ENCODE measurements at regions not wholly inside any gene's neighbourhood (a gene's known extent, or its start where the extent isn't known, plus 50 kb on each side); places are given as distances from the start of the nearest gene placed in this dataset.

DNA sequence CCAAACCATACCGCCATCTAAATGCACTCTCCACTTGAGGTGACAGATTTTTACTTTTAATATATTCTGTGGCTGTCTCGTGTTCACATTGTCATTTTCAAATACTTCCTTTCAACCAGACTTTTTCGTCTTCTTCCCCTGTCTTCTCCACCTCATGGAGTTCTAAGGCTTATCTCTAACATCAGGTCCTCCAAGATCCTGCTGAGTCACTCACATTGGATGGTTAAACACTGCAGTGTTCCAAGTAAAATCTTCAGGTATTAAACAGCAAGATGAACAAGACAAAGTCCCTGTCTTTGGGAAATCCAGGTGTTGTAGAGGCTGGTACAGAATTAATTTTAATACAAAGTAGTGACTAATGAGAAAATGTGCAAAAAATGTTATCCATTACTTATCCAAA is 330.2 kb upstream of the KIF2B start:
- TF ChIP-seq EZH2 (IDR thresholded peaks at IDR 0.05) (no peak), POLR2A (IDR thresholded peaks at IDR 0.05; ENCODE audit: borderline replicate concordance, extremely low read depth, insufficient read depth, insufficient read length) (no peak), CEBPB (IDR thresholded peaks at IDR 0.05; ENCODE audit: low read depth) (no peak), ZNF274 (IDR thresholded peaks at IDR 0.05; ENCODE audit: low read depth, low read length) (no peak), EZH2phosphoT487 (IDR thresholded peaks at IDR 0.05; ENCODE audit: borderline replicate concordance) (no peak)
- CTCF ChIA-PET: no interaction called here
- peaks cover 19 to 40% of the 10 kb centered on the region in 2 experiments; a peak in 2 of 4 replicates for H3K9me3 ChIP-seq (ENCODE audit: control insufficient read depth in 1 of 2, insufficient read depth in 1 of 2, low read depth in 1 of 2, low read length in 2 of 2)

GRCh38 chr17:53490447-53490968 is 332.2 kb upstream of the KIF2B start:
- H3K36me3 ChIP-seq (ENCODE audit: control insufficient read depth in 1 of 2, insufficient read depth in 2 of 2, low read length in 2 of 2): no peaks in the 10 kb centered on the region
- RAD21 ChIA-PET (ENCODE audit: low non-redundant PET in 1 of 2, low total read pairs in 2 of 2, uncharacterized antibody in 2 of 2, unreplicated experiment in 2 of 2): no interaction called here
- no peak overlapping the region for H3K9ac ChIP-seq (ENCODE audit: low read length)
- POLR2A ChIA-PET: no interaction called here
- H3K9me2 ChIP-seq (ENCODE audit: insufficient read depth): no peaks in the 10 kb centered on the region
- peaks cover 22 to 43% of the 10 kb centered on the region in 2 experiments; a peak in 3 of 4 replicates for H3K9me3 ChIP-seq (ENCODE audit: control insufficient read depth in 1 of 2, insufficient read depth in 1 of 2, low read depth in 1 of 2, low read length in 2 of 2)
- H3K4me1 ChIP-seq (ENCODE audit: control insufficient read depth in 1 of 2, insufficient read depth in 2 of 2, low read length in 2 of 2): no peaks in the 10 kb centered on the region
- H4K20me1 ChIP-seq (ENCODE audit: insufficient read depth): no peaks in the 10 kb centered on the region
- CTCF ChIA-PET: no interaction called here
- H2AFZ ChIP-seq (ENCODE audit: low read depth, low read length, poor library complexity, severe bottlenecking): no peak overlapping the region
- no peak overlapping the region for H3K4me2 ChIP-seq (ENCODE audit: low read length)
- intact Hi-C loops (cut with micrococcal nuclease): no loop called here
- DNase-seq (ENCODE audit: low read depth, low spot score) (no peak), ATAC-seq (no peak)
- no peak overlapping the region for H3K4me3 ChIP-seq (replicated peaks in 1 of 2; ENCODE audit: low read depth in 1 of 2, low read length in 2 of 2)
- BruUV-seq (replicated peaks): no TSS peak
- no peaks in the 10 kb centered on the region for H3K79me2 ChIP-seq (ENCODE audit: insufficient read depth, low read length)
- no peaks in the 10 kb centered on the region for H3K27me3 ChIP-seq (ENCODE audit: insufficient read depth, low read length)
- no peak overlapping the region for H3K27ac ChIP-seq (ENCODE audit: low read depth, low read length)
- no peak for TF ChIP-seq RAD21 (IDR thresholded peaks at IDR 0.05; ENCODE audit: low read depth)
- no peak for TF ChIP-seq CEBPB (IDR thresholded peaks at IDR 0.05; ENCODE audit: low read depth)
- no peak for TF ChIP-seq JUND (IDR thresholded peaks at IDR 0.05)
- no peak for TF ChIP-seq FOSL1 (IDR thresholded peaks at IDR 0.05; ENCODE audit: low read depth)
- TF ChIP-seq, protein P1, sequence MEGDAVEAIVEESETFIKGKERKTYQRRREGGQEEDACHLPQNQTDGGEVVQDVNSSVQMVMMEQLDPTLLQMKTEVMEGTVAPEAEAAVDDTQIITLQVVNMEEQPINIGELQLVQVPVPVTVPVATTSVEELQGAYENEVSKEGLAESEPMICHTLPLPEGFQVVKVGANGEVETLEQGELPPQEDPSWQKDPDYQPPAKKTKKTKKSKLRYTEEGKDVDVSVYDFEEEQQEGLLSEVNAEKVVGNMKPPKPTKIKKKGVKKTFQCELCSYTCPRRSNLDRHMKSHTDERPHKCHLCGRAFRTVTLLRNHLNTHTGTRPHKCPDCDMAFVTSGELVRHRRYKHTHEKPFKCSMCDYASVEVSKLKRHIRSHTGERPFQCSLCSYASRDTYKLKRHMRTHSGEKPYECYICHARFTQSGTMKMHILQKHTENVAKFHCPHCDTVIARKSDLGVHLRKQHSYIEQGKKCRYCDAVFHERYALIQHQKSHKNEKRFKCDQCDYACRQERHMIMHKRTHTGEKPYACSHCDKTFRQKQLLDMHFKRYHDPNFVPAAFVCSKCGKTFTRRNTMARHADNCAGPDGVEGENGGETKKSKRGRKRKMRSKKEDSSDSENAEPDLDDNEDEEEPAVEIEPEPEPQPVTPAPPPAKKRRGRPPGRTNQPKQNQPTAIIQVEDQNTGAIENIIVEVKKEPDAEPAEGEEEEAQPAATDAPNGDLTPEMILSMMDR (IDR thresholded peaks at IDR 0.05 in 2 of 3, conservative IDR thresholded peaks at IDR 0.05 in 1 of 3; ENCODE audit: borderline replicate concordance in 1 of 3, insufficient read depth in 1 of 3, low read depth in 2 of 3, low read length in 2 of 3): no peak
- TF ChIP-seq, protein P2, sequence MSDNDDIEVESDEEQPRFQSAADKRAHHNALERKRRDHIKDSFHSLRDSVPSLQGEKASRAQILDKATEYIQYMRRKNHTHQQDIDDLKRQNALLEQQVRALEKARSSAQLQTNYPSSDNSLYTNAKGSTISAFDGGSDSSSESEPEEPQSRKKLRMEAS (IDR thresholded peaks at IDR 0.05): no peak
- TF ChIP-seq TCF7L2 (IDR thresholded peaks at IDR 0.05; ENCODE audit: borderline replicate concordance, extremely low read depth, insufficient read depth, insufficient read length): no peak
- no peak for TF ChIP-seq ZNF274 (IDR thresholded peaks at IDR 0.05; ENCODE audit: low read depth, low read length)
- TF ChIP-seq SP1 (IDR thresholded peaks at IDR 0.05; ENCODE audit: low read depth): no peak
- TF ChIP-seq ATF3 (IDR thresholded peaks at IDR 0.05): no peak
- TF ChIP-seq, protein P3, sequence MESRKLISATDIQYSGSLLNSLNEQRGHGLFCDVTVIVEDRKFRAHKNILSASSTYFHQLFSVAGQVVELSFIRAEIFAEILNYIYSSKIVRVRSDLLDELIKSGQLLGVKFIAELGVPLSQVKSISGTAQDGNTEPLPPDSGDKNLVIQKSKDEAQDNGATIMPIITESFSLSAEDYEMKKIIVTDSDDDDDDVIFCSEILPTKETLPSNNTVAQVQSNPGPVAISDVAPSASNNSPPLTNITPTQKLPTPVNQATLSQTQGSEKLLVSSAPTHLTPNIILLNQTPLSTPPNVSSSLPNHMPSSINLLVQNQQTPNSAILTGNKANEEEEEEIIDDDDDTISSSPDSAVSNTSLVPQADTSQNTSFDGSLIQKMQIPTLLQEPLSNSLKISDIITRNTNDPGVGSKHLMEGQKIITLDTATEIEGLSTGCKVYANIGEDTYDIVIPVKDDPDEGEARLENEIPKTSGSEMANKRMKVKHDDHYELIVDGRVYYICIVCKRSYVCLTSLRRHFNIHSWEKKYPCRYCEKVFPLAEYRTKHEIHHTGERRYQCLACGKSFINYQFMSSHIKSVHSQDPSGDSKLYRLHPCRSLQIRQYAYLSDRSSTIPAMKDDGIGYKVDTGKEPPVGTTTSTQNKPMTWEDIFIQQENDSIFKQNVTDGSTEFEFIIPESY (IDR thresholded peaks at IDR 0.05; ENCODE audit: extremely low read depth, insufficient replicate concordance, low read length): no peak
- no peak for TF ChIP-seq POLR2AphosphoS5 (IDR thresholded peaks at IDR 0.05; ENCODE audit: low read depth, low read length)
- TF ChIP-seq SRF (IDR thresholded peaks at IDR 0.05; ENCODE audit: low read depth): no peak
- no peak for TF ChIP-seq EGR1 (IDR thresholded peaks at IDR 0.05; ENCODE audit: low read depth)
- no peak for TF ChIP-seq CBX3 (IDR thresholded peaks at IDR 0.05; ENCODE audit: low read depth)
- TF ChIP-seq EZH2 (IDR thresholded peaks at IDR 0.05): no peak
- TF ChIP-seq ZFX (IDR thresholded peaks at IDR 0.05): no peak

More for the DNA sequence above, 330.2 kb upstream of the KIF2B start:
- ATAC-seq: no peak
- no peaks in the 10 kb centered on the region for H3K9me2 ChIP-seq (ENCODE audit: insufficient read depth)
- no peak overlapping the region for H3K27ac ChIP-seq (ENCODE audit: low read depth, low read length)
- no peaks in the 10 kb centered on the region for H3K27me3 ChIP-seq (ENCODE audit: insufficient read depth, low read length)
- H4K20me1 ChIP-seq (ENCODE audit: insufficient read depth): no peaks in the 10 kb centered on the region
- no peaks in the 10 kb centered on the region for H3K79me2 ChIP-seq (ENCODE audit: insufficient read depth, low read length)
- H3K36me3 ChIP-seq (ENCODE audit: control insufficient read depth in 1 of 2, insufficient read depth in 2 of 2, low read length in 2 of 2): no peaks in the 10 kb centered on the region
- intact Hi-C loops (cut with micrococcal nuclease): no loop called here
- H3K4me2 ChIP-seq (ENCODE audit: low read length): no peak overlapping the region
- H3K4me3 ChIP-seq (replicated peaks in 1 of 2; ENCODE audit: low read depth in 1 of 2, low read length in 2 of 2): no peak overlapping the region
- no TSS peak for BruUV-seq (replicated peaks)
- no peak overlapping the region for H2AFZ ChIP-seq (ENCODE audit: low read depth, low read length, poor library complexity, severe bottlenecking)
- H3K4me1 ChIP-seq (ENCODE audit: control insufficient read depth in 1 of 2, insufficient read depth in 2 of 2, low read length in 2 of 2): no peaks in the 10 kb centered on the region
- ChIA-PET RAD21 (ENCODE audit: low non-redundant PET in 1 of 2, low total read pairs in 2 of 2, uncharacterized antibody in 2 of 2, unreplicated experiment in 2 of 2) (no interaction called here), POLR2A (no interaction called here)
- no peak for DNase-seq (ENCODE audit: low read depth, low spot score)
- no peak overlapping the region for H3K9ac ChIP-seq (ENCODE audit: low read length)

All from HCT116 (cell line).